ENCODE measurements at regions not wholly inside any gene's neighbourhood (a gene's known extent, or its start where the extent isn't known, plus 50 kb on each side); places are given as distances from the start of the nearest gene placed in this dataset.

DNA sequence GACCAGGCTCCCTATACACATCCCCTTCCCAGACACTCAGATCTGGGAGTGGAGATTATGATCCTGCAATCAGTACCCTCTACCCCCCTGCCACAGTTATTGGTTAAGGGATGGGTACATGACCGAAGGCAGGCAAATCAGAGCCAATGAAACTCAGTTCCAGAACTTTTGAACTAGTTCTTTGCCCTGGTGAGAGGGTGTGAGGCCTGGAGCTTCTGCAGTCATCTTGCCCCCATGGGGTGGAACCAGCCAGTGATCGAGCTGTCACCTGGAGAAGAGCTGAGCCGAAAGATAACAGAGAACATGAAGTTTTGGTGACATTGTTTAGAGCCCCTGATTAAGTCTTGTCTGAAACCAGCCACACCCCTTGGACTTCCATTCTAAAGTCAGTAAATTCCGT, 88.2 kb upstream of the DUSP5 start (continued):
- TF ChIP-seq, protein P1, sequence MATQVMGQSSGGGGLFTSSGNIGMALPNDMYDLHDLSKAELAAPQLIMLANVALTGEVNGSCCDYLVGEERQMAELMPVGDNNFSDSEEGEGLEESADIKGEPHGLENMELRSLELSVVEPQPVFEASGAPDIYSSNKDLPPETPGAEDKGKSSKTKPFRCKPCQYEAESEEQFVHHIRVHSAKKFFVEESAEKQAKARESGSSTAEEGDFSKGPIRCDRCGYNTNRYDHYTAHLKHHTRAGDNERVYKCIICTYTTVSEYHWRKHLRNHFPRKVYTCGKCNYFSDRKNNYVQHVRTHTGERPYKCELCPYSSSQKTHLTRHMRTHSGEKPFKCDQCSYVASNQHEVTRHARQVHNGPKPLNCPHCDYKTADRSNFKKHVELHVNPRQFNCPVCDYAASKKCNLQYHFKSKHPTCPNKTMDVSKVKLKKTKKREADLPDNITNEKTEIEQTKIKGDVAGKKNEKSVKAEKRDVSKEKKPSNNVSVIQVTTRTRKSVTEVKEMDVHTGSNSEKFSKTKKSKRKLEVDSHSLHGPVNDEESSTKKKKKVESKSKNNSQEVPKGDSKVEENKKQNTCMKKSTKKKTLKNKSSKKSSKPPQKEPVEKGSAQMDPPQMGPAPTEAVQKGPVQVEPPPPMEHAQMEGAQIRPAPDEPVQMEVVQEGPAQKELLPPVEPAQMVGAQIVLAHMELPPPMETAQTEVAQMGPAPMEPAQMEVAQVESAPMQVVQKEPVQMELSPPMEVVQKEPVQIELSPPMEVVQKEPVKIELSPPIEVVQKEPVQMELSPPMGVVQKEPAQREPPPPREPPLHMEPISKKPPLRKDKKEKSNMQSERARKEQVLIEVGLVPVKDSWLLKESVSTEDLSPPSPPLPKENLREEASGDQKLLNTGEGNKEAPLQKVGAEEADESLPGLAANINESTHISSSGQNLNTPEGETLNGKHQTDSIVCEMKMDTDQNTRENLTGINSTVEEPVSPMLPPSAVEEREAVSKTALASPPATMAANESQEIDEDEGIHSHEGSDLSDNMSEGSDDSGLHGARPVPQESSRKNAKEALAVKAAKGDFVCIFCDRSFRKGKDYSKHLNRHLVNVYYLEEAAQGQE (IDR thresholded peaks at IDR 0.05; ENCODE audit: borderline replicate concordance): no peak
- TF ChIP-seq, protein P1 (CRISPR knock-in tag; IDR thresholded peaks at IDR 0.05; ENCODE audit: low read depth): no peak
- TF ChIP-seq CTBP1 (IDR thresholded peaks at IDR 0.05; ENCODE audit: borderline replicate concordance): peak; percentile 19; the same call in 1 of the 2 replicates
- TF ChIP-seq SAP30 (IDR thresholded peaks at IDR 0.05; ENCODE audit: borderline replicate concordance, insufficient read depth, low read depth, low read length, poor library complexity, severe bottlenecking): peak; percentile 34
- peak; percentile 86 for TF ChIP-seq RBM25 (IDR thresholded peaks at IDR 0.05; ENCODE audit: low read depth, low read length, severe bottlenecking)
- no peak for TF ChIP-seq NFRKB (IDR thresholded peaks at IDR 0.05; ENCODE audit: low read depth)
- no peak for TF ChIP-seq SOX6 (IDR thresholded peaks at IDR 0.05)
- TF ChIP-seq POLR2B (IDR thresholded peaks at IDR 0.05; ENCODE audit: low read depth, partially characterized antibody): no peak
- TF ChIP-seq, protein P2, sequence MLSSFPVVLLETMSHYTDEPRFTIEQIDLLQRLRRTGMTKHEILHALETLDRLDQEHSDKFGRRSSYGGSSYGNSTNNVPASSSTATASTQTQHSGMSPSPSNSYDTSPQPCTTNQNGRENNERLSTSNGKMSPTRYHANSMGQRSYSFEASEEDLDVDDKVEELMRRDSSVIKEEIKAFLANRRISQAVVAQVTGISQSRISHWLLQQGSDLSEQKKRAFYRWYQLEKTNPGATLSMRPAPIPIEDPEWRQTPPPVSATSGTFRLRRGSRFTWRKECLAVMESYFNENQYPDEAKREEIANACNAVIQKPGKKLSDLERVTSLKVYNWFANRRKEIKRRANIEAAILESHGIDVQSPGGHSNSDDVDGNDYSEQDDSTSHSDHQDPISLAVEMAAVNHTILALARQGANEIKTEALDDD (IDR thresholded peaks at IDR 0.05): peak; percentile 70
- no peak for TF ChIP-seq NFE2L1 (tag; IDR thresholded peaks at IDR 0.05; ENCODE audit: borderline replicate concordance, low read depth)
- TF ChIP-seq TFE3 (CRISPR knock-in tag; IDR thresholded peaks at IDR 0.05): no peak
- TF ChIP-seq, protein P3, sequence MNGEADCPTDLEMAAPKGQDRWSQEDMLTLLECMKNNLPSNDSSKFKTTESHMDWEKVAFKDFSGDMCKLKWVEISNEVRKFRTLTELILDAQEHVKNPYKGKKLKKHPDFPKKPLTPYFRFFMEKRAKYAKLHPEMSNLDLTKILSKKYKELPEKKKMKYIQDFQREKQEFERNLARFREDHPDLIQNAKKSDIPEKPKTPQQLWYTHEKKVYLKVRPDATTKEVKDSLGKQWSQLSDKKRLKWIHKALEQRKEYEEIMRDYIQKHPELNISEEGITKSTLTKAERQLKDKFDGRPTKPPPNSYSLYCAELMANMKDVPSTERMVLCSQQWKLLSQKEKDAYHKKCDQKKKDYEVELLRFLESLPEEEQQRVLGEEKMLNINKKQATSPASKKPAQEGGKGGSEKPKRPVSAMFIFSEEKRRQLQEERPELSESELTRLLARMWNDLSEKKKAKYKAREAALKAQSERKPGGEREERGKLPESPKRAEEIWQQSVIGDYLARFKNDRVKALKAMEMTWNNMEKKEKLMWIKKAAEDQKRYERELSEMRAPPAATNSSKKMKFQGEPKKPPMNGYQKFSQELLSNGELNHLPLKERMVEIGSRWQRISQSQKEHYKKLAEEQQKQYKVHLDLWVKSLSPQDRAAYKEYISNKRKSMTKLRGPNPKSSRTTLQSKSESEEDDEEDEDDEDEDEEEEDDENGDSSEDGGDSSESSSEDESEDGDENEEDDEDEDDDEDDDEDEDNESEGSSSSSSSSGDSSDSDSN (IDR thresholded peaks at IDR 0.05; ENCODE audit: borderline replicate concordance in 1 of 2, low read depth in 2 of 2, low read length in 2 of 2): no peak
- TF ChIP-seq FOXP4 (CRISPR knock-in tag; IDR thresholded peaks at IDR 0.05; ENCODE audit: borderline replicate concordance): no peak

Measured in K562 (cell line).